H9 (cell line): ENCODE measurements at regions not wholly inside any gene's neighbourhood (a gene's known extent, or its start where the extent isn't known, plus 50 kb on each side); places are given as distances from the start of the nearest gene placed in this dataset.

Experiments
- DNase-seq: peaks from one replicate; pipeline ENCODE4 v3.0.0-alpha.2; 2017
- H2AFZ ChIP-seq: one replicate; pipeline ENCODE4 v1.6.1; 2013; ENCODE audit warnings: mild to moderate bottlenecking, low read length, control low read depth, moderate library complexity
- H2AK5ac ChIP-seq: 2 replicates; pipeline ENCODE4 v1.6.1; 2013; ENCODE audit warnings: low read length, control low read depth, mixed read lengths; ENCODE audit not compliant: insufficient read length
- H2BK120ac ChIP-seq: one replicate; pipeline ENCODE4 v1.6.1; 2013; ENCODE audit warnings: low read depth, mild to moderate bottlenecking, low read length, control low read depth, inconsistent platforms; ENCODE audit not compliant: poor library complexity, severe bottlenecking
- H2BK12ac ChIP-seq: 2 replicates; pipeline ENCODE4 v1.6.1; 2013; ENCODE audit warnings: low read length, control low read depth, mixed read lengths, low read depth; ENCODE audit not compliant: insufficient read length
- H2BK15ac ChIP-seq: 2 replicates; pipeline ENCODE4 v1.6.1; 2013; ENCODE audit warnings: low read depth, low read length, control low read depth
- H2BK20ac ChIP-seq: one replicate; pipeline ENCODE4 v1.6.1; 2013; ENCODE audit warnings: low read depth, mild to moderate bottlenecking, low read length, control low read depth, inconsistent platforms; ENCODE audit not compliant: poor library complexity, severe bottlenecking
- H2BK5ac ChIP-seq: 2 replicates; pipeline ENCODE4 v1.6.1; 2013; ENCODE audit warnings: low read length, control low read depth, mixed read lengths; ENCODE audit not compliant: insufficient read length
- H3K14ac ChIP-seq: 2 replicates; pipeline ENCODE4 v1.6.1; 2013; ENCODE audit warnings: low read length, control low read depth; ENCODE audit not compliant: insufficient read depth
- H3K18ac ChIP-seq: 2 replicates; pipeline ENCODE4 v1.6.1; 2013; ENCODE audit warnings: low read depth, mild to moderate bottlenecking, mixed read lengths, low read length, control low read depth; ENCODE audit not compliant: insufficient read length
- H3K23ac ChIP-seq: 2 replicates; pipeline ENCODE4 v1.6.1; 2013; ENCODE audit warnings: low read length, control low read depth, mixed read lengths, low read depth; ENCODE audit not compliant: insufficient read length
- H3K23me2 ChIP-seq: 2 replicates; pipeline ENCODE4 v1.6.1; 2013; ENCODE audit warnings: low read depth, mild to moderate bottlenecking, mixed read lengths, low read length, control low read depth; ENCODE audit not compliant: insufficient read length, poor library complexity, severe bottlenecking
- H3K27ac ChIP-seq: 2 replicates; pipeline ENCODE4 v1.5.1; 2013; ENCODE audit warnings: low read length, control low read depth, mixed read lengths, low read depth; ENCODE audit not compliant: insufficient read length
- H3K27me3 ChIP-seq: 2 replicates; pipeline ENCODE4 v1.6.1; 2013; ENCODE audit warnings: low read length, control low read depth, inconsistent platforms; ENCODE audit not compliant: insufficient read depth
- H3K4ac ChIP-seq: 2 replicates; pipeline ENCODE4 v1.6.1; 2013; ENCODE audit warnings: low read depth, mild to moderate bottlenecking, control low read depth, inconsistent platforms, low read length, moderate library complexity
- H3K4me1 ChIP-seq: 2 replicates; pipeline ENCODE4 v1.6.1; 2013; ENCODE audit warnings: low read length, control low read depth, inconsistent platforms; ENCODE audit not compliant: insufficient read depth
- H3K4me2 ChIP-seq: 2 replicates; pipeline ENCODE4 v1.6.1; 2013; ENCODE audit warnings: low read length, control low read depth, mixed read lengths; ENCODE audit not compliant: insufficient read length, insufficient read depth
- H3K56ac ChIP-seq: 2 replicates; pipeline ENCODE4 v1.6.1; 2013; ENCODE audit warnings: low read depth, mild to moderate bottlenecking, mixed read lengths, low read length, control low read depth; ENCODE audit not compliant: insufficient read length
- H3K79me1 ChIP-seq: 2 replicates; pipeline ENCODE4 v1.6.1; 2013; ENCODE audit warnings: low read depth, mild to moderate bottlenecking, moderate library complexity, low read length, control low read depth, inconsistent platforms; ENCODE audit not compliant: insufficient read depth, poor library complexity, severe bottlenecking
- H3K79me2 ChIP-seq: 2 replicates; pipeline ENCODE4 v1.6.1; 2013; ENCODE audit warnings: low read length, control low read depth, inconsistent platforms; ENCODE audit not compliant: insufficient read depth
- H3K9ac ChIP-seq: 2 replicates; pipeline ENCODE4 v1.6.1; 2013; ENCODE audit warnings: low read length, control low read depth, mixed read lengths; ENCODE audit not compliant: insufficient read length; ENCODE audit errors: extremely low read depth
- H3K9me3 ChIP-seq: one replicate; pipeline ENCODE4 v1.6.1; 2013; ENCODE audit warnings: low read depth, low read length, inconsistent platforms; ENCODE audit not compliant: control insufficient read depth
- H3T11ph ChIP-seq: one replicate; pipeline ENCODE4 v1.6.1; 2013; ENCODE audit warnings: mild to moderate bottlenecking, low read length, control low read depth, inconsistent platforms
- H4K20me1 ChIP-seq: one replicate; pipeline ENCODE4 v1.6.1; 2013; ENCODE audit not compliant: control insufficient read depth, insufficient read length, insufficient read depth
- H4K5ac ChIP-seq: 2 replicates; pipeline ENCODE4 v1.6.1; 2013; ENCODE audit warnings: low read depth, mild to moderate bottlenecking, mixed read lengths, low read length, control low read depth; ENCODE audit not compliant: insufficient read length
- H4K8ac ChIP-seq: replicated peaks from 2 replicates; pipeline ENCODE4 v1.6.1; 2013; ENCODE audit warnings: low read length, control low read depth, mixed read lengths, low read depth; ENCODE audit not compliant: insufficient read length
- H4K91ac ChIP-seq: 2 replicates; pipeline ENCODE4 v1.6.1; 2013; ENCODE audit warnings: low read depth, mild to moderate bottlenecking, moderate library complexity, mixed read lengths, low read length, control low read depth; ENCODE audit not compliant: insufficient read length
- H3K27ac Mint-ChIP-seq, 3 experiments: 2 replicates in 2 of 3; 3 replicates in 1 of 3; pipeline ENCODE4 v1.8.0; 2020 to 2021; ENCODE audit warnings: mixed read lengths in 3 of 3, mild to moderate bottlenecking in 1 of 3, moderate library complexity in 1 of 3
- H3K27me3 Mint-ChIP-seq: 2 replicates; pipeline ENCODE4 v1.8.0; 2021; ENCODE audit warnings: low read depth, mild to moderate bottlenecking, moderate library complexity, mixed read lengths
- H3K36me3 Mint-ChIP-seq, 3 experiments: 2 replicates in 2 of 3; 3 replicates in 1 of 3; pipeline ENCODE4 v1.8.0; 2020 to 2021; ENCODE audit warnings: low read depth in 3 of 3, mixed read lengths in 3 of 3; ENCODE audit not compliant: insufficient read depth in 1 of 3
- H3K4me1 Mint-ChIP-seq, 2 experiments: 2 replicates each; pipeline ENCODE4 v1.8.0; 2020; ENCODE audit warnings: mixed read lengths in 2 of 2
- H3K4me3 Mint-ChIP-seq, 2 experiments: 2 replicates in 1 of 2; 3 replicates in 1 of 2; pipeline ENCODE4 v1.8.0; 2020 to 2021; ENCODE audit warnings: mild to moderate bottlenecking in 2 of 2, mixed read lengths in 2 of 2, moderate library complexity in 1 of 2
- H3K9me3 Mint-ChIP-seq, 2 experiments: 2 replicates in 1 of 2; 3 replicates in 1 of 2; pipeline ENCODE4 v1.8.0; 2020; ENCODE audit warnings: mild to moderate bottlenecking in 2 of 2, mixed read lengths in 2 of 2, moderate library complexity in 1 of 2
- WGBS: extraction: QIAGEN DNeasy Blood & Tissue Kit; methylation state at CpG from one replicate; pipeline ENCODE4 v1.1.7; 2013; ENCODE audit warnings: missing lambda C conversion rate, low lambda C conversion rate, mixed read lengths; ENCODE audit not compliant: insufficient read length; ENCODE audit errors: extremely low coverage; 5-methylcytosine and 5-hydroxymethylcytosine counted together
- TF ChIP-seq, protein P1 (sequence below): fragments of 200-600 bp; sonication (generic); conservative IDR thresholded peaks from 3 replicates; pipeline ENCODE4 v1.8.0; 2021; ENCODE audit warnings: antibody characterized with exemption, mild to moderate bottlenecking

- no peak overlapping the region for H3K18ac ChIP-seq
- H3K56ac ChIP-seq: no peak overlapping the region
- no peak overlapping the region for H2AK5ac ChIP-seq
- no peak overlapping the region for H3K9ac ChIP-seq
- Mint-ChIP-seq H3K4me1 (peaks cover 3 to 4% of the 10 kb centered on the region in 2 experiments; a peak in 3 of 4 replicates), H3K27ac (no peak overlapping the region), H3K4me3 (no peak overlapping the region), H3K36me3 (no peaks in the 10 kb centered on the region; a peak in 1 of 7 replicates), H3K9me3 (peaks cover 2 to 3% of the 10 kb centered on the region in 2 experiments; a peak in 2 of 5 replicates), H3K27me3 (peaks cover 10% of the 10 kb centered on the region)
- no peaks in the 10 kb centered on the region for H3K4me1 ChIP-seq
- no peak overlapping the region for H2BK15ac ChIP-seq
- H2BK12ac ChIP-seq: no peak overlapping the region
- no peaks in the 10 kb centered on the region for H3K79me1 ChIP-seq
- H4K91ac ChIP-seq: no peak overlapping the region
- H4K8ac ChIP-seq: no peak overlapping the region
- no peaks in the 10 kb centered on the region for H3K27me3 ChIP-seq
- no peak overlapping the region for H3K14ac ChIP-seq
- no peak overlapping the region for H3K23ac ChIP-seq
- no peak overlapping the region for H3K4ac ChIP-seq
- WGBS: no CpG with 5 or more reads among the region's 3 CpGs
- H3K79me2 ChIP-seq: no peaks in the 10 kb centered on the region
- H2BK20ac ChIP-seq: no peak overlapping the region
- H4K5ac ChIP-seq: no peak overlapping the region
- no peak overlapping the region for H2BK120ac ChIP-seq
- DNase-seq: no peak
- no peaks in the 10 kb centered on the region for H4K20me1 ChIP-seq
- no peaks in the 10 kb centered on the region for H3K23me2 ChIP-seq
- TF ChIP-seq, protein P1, sequence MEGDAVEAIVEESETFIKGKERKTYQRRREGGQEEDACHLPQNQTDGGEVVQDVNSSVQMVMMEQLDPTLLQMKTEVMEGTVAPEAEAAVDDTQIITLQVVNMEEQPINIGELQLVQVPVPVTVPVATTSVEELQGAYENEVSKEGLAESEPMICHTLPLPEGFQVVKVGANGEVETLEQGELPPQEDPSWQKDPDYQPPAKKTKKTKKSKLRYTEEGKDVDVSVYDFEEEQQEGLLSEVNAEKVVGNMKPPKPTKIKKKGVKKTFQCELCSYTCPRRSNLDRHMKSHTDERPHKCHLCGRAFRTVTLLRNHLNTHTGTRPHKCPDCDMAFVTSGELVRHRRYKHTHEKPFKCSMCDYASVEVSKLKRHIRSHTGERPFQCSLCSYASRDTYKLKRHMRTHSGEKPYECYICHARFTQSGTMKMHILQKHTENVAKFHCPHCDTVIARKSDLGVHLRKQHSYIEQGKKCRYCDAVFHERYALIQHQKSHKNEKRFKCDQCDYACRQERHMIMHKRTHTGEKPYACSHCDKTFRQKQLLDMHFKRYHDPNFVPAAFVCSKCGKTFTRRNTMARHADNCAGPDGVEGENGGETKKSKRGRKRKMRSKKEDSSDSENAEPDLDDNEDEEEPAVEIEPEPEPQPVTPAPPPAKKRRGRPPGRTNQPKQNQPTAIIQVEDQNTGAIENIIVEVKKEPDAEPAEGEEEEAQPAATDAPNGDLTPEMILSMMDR: no peak
- H3K27ac ChIP-seq: no peak overlapping the region
- no peak overlapping the region for H2BK5ac ChIP-seq
- no peak overlapping the region for H2AFZ ChIP-seq
- H3T11ph ChIP-seq: no peak overlapping the region
- no peak overlapping the region for H3K4me2 ChIP-seq
- no peaks in the 10 kb centered on the region for H3K9me3 ChIP-seq
Observed at GRCh38 chr2:217746808-217747207, 256.0 kb downstream of the TNS1 start.
